ENCODE measurements at regions not wholly inside any gene's neighbourhood (a gene's known extent, or its start where the extent isn't known, plus 50 kb on each side); places are given as distances from the start of the nearest gene placed in this dataset.

GRCh38 chr21:35449846-35450245, 400.7 kb upstream of the RUNX1 start:
- no peak for DNase-seq (ENCODE audit: low read depth in 1 of 2, low spot score in 1 of 2)
- Histone ChIP-seq H3K27me3 (ENCODE audit: insufficient read depth, poor library complexity, severe bottlenecking) (no peaks in the 10 kb centered on the region), H3K27ac (replicated peaks) (no peak overlapping the region), H3K4me3 (replicated peaks; ENCODE audit: insufficient read depth, low read length) (no peak overlapping the region)
- TF ChIP-seq CTCF (IDR thresholded peaks at IDR 0.05; ENCODE audit: insufficient read depth, low read length): no peak
- no peak for TF ChIP-seq GABPA (IDR thresholded peaks at IDR 0.05; ENCODE audit: low read depth)
- no peak for TF ChIP-seq POLR2AphosphoS5 (IDR thresholded peaks at IDR 0.05; ENCODE audit: low read depth)
- TF ChIP-seq SPI1 (IDR thresholded peaks at IDR 0.05; ENCODE audit: borderline replicate concordance, low read depth): no peak
- TF ChIP-seq REST (IDR thresholded peaks at IDR 0.05; ENCODE audit: insufficient replicate concordance, low read depth): no peak

GRCh38 chr21:35448876-35449599, 399.9 kb upstream of the RUNX1 start:
- TF ChIP-seq POLR2AphosphoS5 (IDR thresholded peaks at IDR 0.05; ENCODE audit: low read depth) (no peak), SPI1 (IDR thresholded peaks at IDR 0.05; ENCODE audit: borderline replicate concordance, low read depth) (no peak), REST (IDR thresholded peaks at IDR 0.05; ENCODE audit: insufficient replicate concordance, low read depth) (no peak), CTCF (IDR thresholded peaks at IDR 0.05; ENCODE audit: insufficient read depth, low read length) (no peak), GABPA (IDR thresholded peaks at IDR 0.05; ENCODE audit: low read depth) (no peak)
- no peak for DNase-seq (ENCODE audit: low read depth in 1 of 2, low spot score in 1 of 2)
- Histone ChIP-seq H3K27me3 (ENCODE audit: insufficient read depth, poor library complexity, severe bottlenecking) (no peaks in the 10 kb centered on the region), H3K27ac (replicated peaks) (no peak overlapping the region), H3K4me3 (replicated peaks; ENCODE audit: insufficient read depth, low read length) (no peak overlapping the region)

GRCh38 chr21:35444391-35444790, 395.3 kb upstream of the RUNX1 start:
- H3K27ac ChIP-seq (replicated peaks): no peak overlapping the region
- DNase-seq (ENCODE audit: low read depth in 1 of 2, low spot score in 1 of 2): no peak
- no peak overlapping the region for H3K4me3 ChIP-seq (replicated peaks; ENCODE audit: insufficient read depth, low read length)
- H3K27me3 ChIP-seq (ENCODE audit: insufficient read depth, poor library complexity, severe bottlenecking): no peaks in the 10 kb centered on the region
- no peak for TF ChIP-seq REST (IDR thresholded peaks at IDR 0.05; ENCODE audit: insufficient replicate concordance, low read depth)
- no peak for TF ChIP-seq SPI1 (IDR thresholded peaks at IDR 0.05; ENCODE audit: borderline replicate concordance, low read depth)
- no peak for TF ChIP-seq GABPA (IDR thresholded peaks at IDR 0.05; ENCODE audit: low read depth)
- no peak for TF ChIP-seq CTCF (IDR thresholded peaks at IDR 0.05; ENCODE audit: insufficient read depth, low read length)
- no peak for TF ChIP-seq POLR2AphosphoS5 (IDR thresholded peaks at IDR 0.05; ENCODE audit: low read depth)

Data from HL-60 (cell line).